ENCODE measurements at regions not wholly inside any gene's neighbourhood (a gene's known extent, or its start where the extent isn't known, plus 50 kb on each side); places are given as distances from the start of the nearest gene placed in this dataset.

- no peak for TF ChIP-seq EZH2 (IDR thresholded peaks at IDR 0.05; ENCODE audit: insufficient read depth, poor library complexity, severe bottlenecking)
- TF ChIP-seq EZH2phosphoT487 (IDR thresholded peaks at IDR 0.05; ENCODE audit: insufficient read depth, low read depth): no peak
- Histone ChIP-seq H3K9ac (no peak overlapping the region), H3K9me2 (ENCODE audit: insufficient read depth) (no peaks in the 10 kb centered on the region), H3K79me2 (ENCODE audit: insufficient read depth) (no peaks in the 10 kb centered on the region), H3K4me1 (ENCODE audit: insufficient read depth) (peaks cover 5% of the 10 kb centered on the region; the same call in 1 of the 2 replicates), H3K27me3 (replicated peaks; ENCODE audit: insufficient read depth) (no peaks in the 10 kb centered on the region), H3K4me3 (no peak overlapping the region), H3F3A (ENCODE audit: insufficient read depth) (0 out of 2 replicates have a peak, but pooled peaks cover 7% of the 10 kb centered on the region), H3K27ac (no peak overlapping the region), H2AFZ (no peak overlapping the region), H4K20me1 (ENCODE audit: insufficient read depth) (no peaks in the 10 kb centered on the region), H3K4me2 (ENCODE audit: unreplicated experiment) (no peak overlapping the region), H3K36me3 (ENCODE audit: low read depth) (no peaks in the 10 kb centered on the region), H3K9me3 (ENCODE audit: low read depth) (no peaks in the 10 kb centered on the region)
- DNase-seq: no peak
- 90 to 94% methylated on average over 3 of the region's 3 CpGs for WGBS, 2 experiments (ENCODE audit: low coverage in 1 of 2, low lambda C conversion rate in 2 of 2, missing lambda C conversion rate in 2 of 2)
- in situ Hi-C loops (cut with MboI): no loop called here
Measured at GRCh38 chr5:170159947-170160346, 54.2 kb downstream of the FOXI1 start.

DNA sequence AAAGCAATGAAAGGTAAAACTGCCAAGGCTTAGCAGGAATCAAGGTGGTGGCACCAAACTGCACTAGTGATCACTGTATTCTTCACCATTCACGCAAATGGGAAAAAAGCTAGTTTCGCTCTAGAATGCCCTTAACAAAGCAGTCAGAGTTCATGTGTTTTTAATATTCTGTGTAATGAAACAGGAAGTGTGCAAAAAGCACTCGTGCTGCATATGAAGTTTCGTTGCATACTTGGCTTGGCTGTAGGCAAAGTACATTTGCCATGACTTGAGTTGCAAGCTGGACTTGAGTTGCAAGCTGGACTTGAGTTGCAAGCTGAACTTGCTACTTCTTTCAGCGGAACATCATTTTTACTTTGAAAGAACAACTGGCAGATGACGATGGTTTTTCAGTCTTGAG, 55.4 kb downstream of the FOXI1 start:
- Histone ChIP-seq H3K9me2 (ENCODE audit: insufficient read depth) (no peaks in the 10 kb centered on the region), H3K4me2 (ENCODE audit: unreplicated experiment) (no peak overlapping the region), H3K27me3 (replicated peaks; ENCODE audit: insufficient read depth) (0 out of 2 replicates have a peak, but pooled peaks cover under 1% of the 10 kb centered on the region), H3K4me1 (ENCODE audit: insufficient read depth) (peaks cover 5% of the 10 kb centered on the region; the same call in 1 of the 2 replicates), H2AFZ (no peak overlapping the region), H4K20me1 (ENCODE audit: insufficient read depth) (no peaks in the 10 kb centered on the region), H3K9ac (no peak overlapping the region), H3F3A (ENCODE audit: insufficient read depth) (0 out of 2 replicates have a peak, but pooled peaks cover 7% of the 10 kb centered on the region), H3K27ac (no peak overlapping the region), H3K79me2 (ENCODE audit: insufficient read depth) (no peaks in the 10 kb centered on the region), H3K36me3 (ENCODE audit: low read depth) (no peaks in the 10 kb centered on the region), H3K4me3 (0 out of 2 replicates have a peak overlapping the region, but pooled peaks have one; percentile 35), H3K9me3 (ENCODE audit: low read depth) (no peaks in the 10 kb centered on the region)
- peak; percentile 12 for DNase-seq
- in situ Hi-C loops (cut with MboI): no loop called here
- no peak for TF ChIP-seq EZH2 (IDR thresholded peaks at IDR 0.05; ENCODE audit: insufficient read depth, poor library complexity, severe bottlenecking)
- no peak for TF ChIP-seq EZH2phosphoT487 (IDR thresholded peaks at IDR 0.05; ENCODE audit: insufficient read depth, low read depth)
- 10 to 15% methylated on average over 6 of the region's 6 CpGs for WGBS, 2 experiments (ENCODE audit: low coverage in 1 of 2, low lambda C conversion rate in 2 of 2, missing lambda C conversion rate in 2 of 2)

GRCh38 chr5:170162631-170163321, 57.1 kb downstream of the FOXI1 start:
- H3K79me2 ChIP-seq (ENCODE audit: insufficient read depth): no peaks in the 10 kb centered on the region
- no peaks in the 10 kb centered on the region for H3K36me3 ChIP-seq (ENCODE audit: low read depth)
- no peaks in the 10 kb centered on the region for H3K9me2 ChIP-seq (ENCODE audit: insufficient read depth)
- H3K4me3 ChIP-seq: no peak overlapping the region
- peaks cover 5% of the 10 kb centered on the region; the same call in 1 of the 2 replicates for H3K4me1 ChIP-seq (ENCODE audit: insufficient read depth)
- in situ Hi-C loops (cut with MboI): no loop called here
- H3K9me3 ChIP-seq (ENCODE audit: low read depth): no peaks in the 10 kb centered on the region
- no peak for TF ChIP-seq EZH2phosphoT487 (IDR thresholded peaks at IDR 0.05; ENCODE audit: insufficient read depth, low read depth)
- H4K20me1 ChIP-seq (ENCODE audit: insufficient read depth): no peaks in the 10 kb centered on the region
- WGBS, 2 experiments (ENCODE audit: low coverage in 1 of 2, low lambda C conversion rate in 2 of 2, missing lambda C conversion rate in 2 of 2): 81 to 91% methylated on average over 3 of the region's 3 CpGs
- H3F3A ChIP-seq (ENCODE audit: insufficient read depth): 0 out of 2 replicates have a peak, but pooled peaks cover 7% of the 10 kb centered on the region
- H2AFZ ChIP-seq: no peak overlapping the region
- 0 out of 2 replicates have a peak, but pooled peaks cover 10% of the 10 kb centered on the region for H3K27me3 ChIP-seq (replicated peaks; ENCODE audit: insufficient read depth)
- no peak overlapping the region for H3K9ac ChIP-seq
- H3K4me2 ChIP-seq (ENCODE audit: unreplicated experiment): no peak overlapping the region
- no peak overlapping the region for H3K27ac ChIP-seq
- DNase-seq: no peak

- no peaks in the 10 kb centered on the region for H3K79me2 ChIP-seq (ENCODE audit: insufficient read depth)
- in situ Hi-C loops (cut with MboI): no loop called here
- no peak for DNase-seq
- H3K9me2 ChIP-seq (ENCODE audit: insufficient read depth): no peaks in the 10 kb centered on the region
- H3F3A ChIP-seq (ENCODE audit: insufficient read depth): no peaks in the 10 kb centered on the region
- TF ChIP-seq EZH2 (IDR thresholded peaks at IDR 0.05; ENCODE audit: insufficient read depth, poor library complexity, severe bottlenecking) (no peak), EZH2phosphoT487 (IDR thresholded peaks at IDR 0.05; ENCODE audit: insufficient read depth, low read depth) (no peak)
- H3K4me3 ChIP-seq: no peak overlapping the region
- no peak overlapping the region for H2AFZ ChIP-seq
- H3K27ac ChIP-seq: no peak overlapping the region
- H3K9ac ChIP-seq: no peak overlapping the region
- H4K20me1 ChIP-seq (ENCODE audit: insufficient read depth): no peaks in the 10 kb centered on the region
- WGBS, 2 experiments (ENCODE audit: low coverage in 1 of 2, low lambda C conversion rate in 2 of 2, missing lambda C conversion rate in 2 of 2): 63% methylated on average over 5 of the region's 5 CpGs
- no peaks in the 10 kb centered on the region for H3K4me1 ChIP-seq (ENCODE audit: insufficient read depth)
- peaks cover 10% of the 10 kb centered on the region; the same call in 1 of the 2 replicates for H3K27me3 ChIP-seq (replicated peaks; ENCODE audit: insufficient read depth)
- no peaks in the 10 kb centered on the region for H3K36me3 ChIP-seq (ENCODE audit: low read depth)
- H3K4me2 ChIP-seq (ENCODE audit: unreplicated experiment): no peak overlapping the region
- H3K9me3 ChIP-seq (ENCODE audit: low read depth): no peaks in the 10 kb centered on the region
Measured at GRCh38 chr5:170164087-170164486, 58.4 kb downstream of the FOXI1 start.
